Prostate gland (tissue), 2 donors: ENCODE measurements at regions not wholly inside any gene's neighbourhood (a gene's known extent, or its start where the extent isn't known, plus 50 kb on each side); places are given as distances from the start of the nearest gene placed in this dataset.

ENCODE experiments used
- CTCF ChIP-seq, 4 experiments: fragments of 200-600 bp in 2 of 4; fragments of 450-650 bp in 2 of 4; sonication (generic) in 2 of 4; IDR thresholded peaks; 1 replicate in 3 of 4; 2 replicates in 1 of 4; pipeline ENCODE4 v1.5.1; 2016 to 2019; ENCODE audit warnings: antibody characterized with exemption in 4 of 4, mild to moderate bottlenecking in 2 of 4, moderate library complexity in 2 of 4
- POLR2A ChIP-seq: fragments of 450-650 bp; IDR thresholded peaks from one replicate; pipeline ENCODE4 v1.6.1; 2016; ENCODE audit warnings: antibody characterized with exemption, mild to moderate bottlenecking
- POLR2AphosphoS5 ChIP-seq: sonication (generic); formaldehyde crosslinking; IDR thresholded peaks from one replicate; pipeline ENCODE4 v1.6.1; 2017; ENCODE audit warnings: antibody characterized with exemption

DNA sequence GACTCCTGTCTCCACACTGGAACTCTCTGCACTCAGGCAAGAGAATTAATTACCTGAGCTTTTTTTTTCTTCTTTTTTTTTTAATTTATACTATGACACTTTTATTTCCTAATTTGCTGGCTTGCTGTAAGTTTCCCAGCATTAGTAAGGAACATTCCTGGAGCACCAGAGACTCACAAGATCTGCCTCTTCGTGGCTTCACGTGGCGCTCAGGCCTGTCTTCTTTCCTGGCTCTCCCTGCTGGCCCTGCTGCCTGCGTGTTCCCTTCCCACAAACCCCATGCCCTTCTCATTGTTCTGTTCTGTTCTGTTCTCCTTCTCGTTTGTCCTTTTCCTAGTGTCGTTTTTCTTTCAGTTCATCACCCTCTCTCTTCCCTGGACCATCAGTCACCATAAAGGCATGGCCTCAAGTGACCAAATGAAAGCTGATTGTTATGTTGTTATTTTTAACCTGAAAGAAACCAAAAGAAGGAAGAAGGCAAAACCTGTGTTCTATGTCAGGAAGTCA, 591.6 kb upstream of the PFKP start:
- TF ChIP-seq CTCF (IDR thresholded peaks at IDR 0.05) (no peak), POLR2A (no peak), POLR2AphosphoS5 (no peak)
